IMR-90 (cell line): ENCODE measurements at regions not wholly inside any gene's neighbourhood (a gene's known extent, or its start where the extent isn't known, plus 50 kb on each side); places are given as distances from the start of the nearest gene placed in this dataset.
A peak's percentile ranks its signal among the peaks of the same experiment; 100 is the strongest.

ENCODE experiments used
- ATAC-seq: fragments of 200-7000 bp; cut with Tn5 transposase; 2 replicates; pipeline ENCODE4 v1.9.1; 2020; ENCODE audit warnings: low read depth, mild to moderate bottlenecking, moderate library complexity
- BruUV-seq: library from RNA; stranded (reverse); fragments of 400-500 nt; replicated peaks from 2 replicates; lab custom pipeline; 2021; lab: Mats Ljungman, UMichigan
- CTCF ChIA-PET: fragments of 300-600 bp; formaldehyde crosslinking; extraction: SDS; loops from one replicate; lab custom pipeline; 2021; ENCODE audit warnings: antibody characterized with exemption; lab: Yijun Ruan, JAX
- POLR2A ChIA-PET: fragments of 300-600 bp; sonication (Branson Sonifier 250); formaldehyde crosslinking; loops from one replicate; lab custom pipeline; 2022; ENCODE audit warnings: antibody characterized with exemption; ENCODE audit not compliant: unreplicated experiment; lab: Charles Lee
- DNase-seq: peaks from one replicate; pipeline ENCODE4 v3.0.0; 2013
- H2AFZ ChIP-seq: replicated peaks from 2 replicates; pipeline ENCODE3; 2013; ENCODE audit warnings: low read length, mild to moderate bottlenecking; ENCODE audit not compliant: poor library complexity
- H2AK5ac ChIP-seq: 2 replicates; pipeline ENCODE4 v1.6.1; 2013; ENCODE audit warnings: low read depth, low read length, inconsistent platforms
- H2AK9ac ChIP-seq: replicated peaks from 2 replicates; pipeline ENCODE3; 2013; ENCODE audit warnings: mild to moderate bottlenecking, low read depth, low read length, moderate library complexity; ENCODE audit not compliant: poor library complexity
- H2BK120ac ChIP-seq: 2 replicates; pipeline ENCODE4 v1.6.1; 2013; ENCODE audit warnings: low read depth, low read length, inconsistent platforms
- H2BK15ac ChIP-seq: 3 replicates; pipeline ENCODE4 v1.6.1; 2013; ENCODE audit warnings: low read depth, low read length, inconsistent platforms
- H2BK20ac ChIP-seq: 2 replicates; pipeline ENCODE4 v1.6.1; 2013; ENCODE audit warnings: low read depth, mild to moderate bottlenecking, inconsistent platforms, low read length, moderate library complexity
- H2BK5ac ChIP-seq: 2 replicates; pipeline ENCODE4 v1.6.1; 2013; ENCODE audit warnings: mild to moderate bottlenecking, low read depth, low read length, inconsistent platforms; ENCODE audit not compliant: poor library complexity, severe bottlenecking
- H3K14ac ChIP-seq: replicated peaks from 2 replicates; pipeline ENCODE4 v1.6.1; 2013; ENCODE audit warnings: low read depth, low read length, inconsistent platforms
- H3K18ac ChIP-seq: 2 replicates; pipeline ENCODE4 v1.6.1; 2013; ENCODE audit warnings: low read depth, low read length, control low read depth
- H3K23ac ChIP-seq: 2 replicates; pipeline ENCODE4 v1.6.1; 2013; ENCODE audit warnings: low read depth, low read length, inconsistent platforms
- H3K27ac ChIP-seq: 2 replicates; pipeline ENCODE4 v1.5.1; 2013; ENCODE audit warnings: mild to moderate bottlenecking, control low read depth, low read length; ENCODE audit not compliant: insufficient read depth
- H3K27me3 ChIP-seq: 2 replicates; pipeline ENCODE4 v1.6.1; 2013; ENCODE audit warnings: low read length; ENCODE audit not compliant: control insufficient read depth, insufficient read depth
- H3K36me3 ChIP-seq: 2 replicates; pipeline ENCODE4 v1.6.1; 2013; ENCODE audit warnings: low read length, mixed read lengths; ENCODE audit not compliant: control insufficient read depth, insufficient read depth
- H3K4ac ChIP-seq: 2 replicates; pipeline ENCODE4 v1.6.1; 2013; ENCODE audit warnings: low read depth, low read length, inconsistent platforms
- H3K4me1 ChIP-seq: 2 replicates; pipeline ENCODE4 v1.6.1; 2013; ENCODE audit warnings: low read length, mixed read lengths; ENCODE audit not compliant: control insufficient read depth, insufficient read depth
- H3K4me2 ChIP-seq: 2 replicates; pipeline ENCODE4 v1.6.1; 2013; ENCODE audit warnings: low read depth, mild to moderate bottlenecking, control low read depth, low read length, moderate library complexity
- H3K4me3 ChIP-seq: 2 replicates; pipeline ENCODE4 v1.5.1; 2013; ENCODE audit warnings: low read depth, mild to moderate bottlenecking, control low read depth, low read length, moderate library complexity; ENCODE audit not compliant: insufficient read depth
- H3K56ac ChIP-seq: 2 replicates; pipeline ENCODE4 v1.6.1; 2013; ENCODE audit warnings: low read length, inconsistent platforms; ENCODE audit not compliant: insufficient read depth; ENCODE audit errors: extremely low read depth
- H3K79me1 ChIP-seq, 2 experiments: 2 replicates each; pipeline ENCODE4 v1.6.1; 2013; ENCODE audit warnings: low read length in 2 of 2, inconsistent platforms in 1 of 2, low read depth in 1 of 2
- H3K9ac ChIP-seq: 2 replicates; pipeline ENCODE4 v1.6.1; 2013; ENCODE audit warnings: low read depth, low read length, control low read depth
- H3K9me1 ChIP-seq: 2 replicates; pipeline ENCODE4 v1.6.1; 2013; ENCODE audit warnings: low read length, inconsistent platforms; ENCODE audit not compliant: insufficient read depth
- H3K9me3 ChIP-seq: 2 replicates; pipeline ENCODE4 v1.6.1; 2013; ENCODE audit warnings: low read length; ENCODE audit not compliant: control insufficient read depth, insufficient read depth
- H4K20me1 ChIP-seq: 2 replicates; pipeline ENCODE4 v1.6.1; 2013; ENCODE audit warnings: low read length, inconsistent platforms; ENCODE audit not compliant: insufficient read depth
- H4K5ac ChIP-seq: 2 replicates; pipeline ENCODE4 v1.6.1; 2013; ENCODE audit warnings: mild to moderate bottlenecking, low read depth, low read length, control low read depth
- H4K8ac ChIP-seq, 2 experiments: 2 replicates each; pipeline ENCODE4 v1.6.1; 2013; ENCODE audit warnings: low read depth in 2 of 2, low read length in 2 of 2, control low read depth in 1 of 2, inconsistent platforms in 1 of 2
- H4K91ac ChIP-seq: 2 replicates; pipeline ENCODE4 v1.6.1; 2013; ENCODE audit warnings: low read depth, low read length, inconsistent platforms; ENCODE audit not compliant: insufficient read depth
- BHLHE40 ChIP-seq: fragments of 150-350 bp; IDR thresholded peaks from 2 replicates; pipeline ENCODE4 v1.6.1; 2016; ENCODE audit warnings: mild to moderate bottlenecking, low read depth, low read length
- CEBPB ChIP-seq: IDR thresholded peaks from 2 replicates; pipeline ENCODE4 v1.6.1; 2012; ENCODE audit warnings: low read depth, low read length, improper control_type of control experiment
- CHD1 ChIP-seq: IDR thresholded peaks from 2 replicates; pipeline ENCODE4 v1.6.1; 2012; ENCODE audit warnings: low read depth, low read length, improper control_type of control experiment
- ELK1 ChIP-seq: fragments of 150-350 bp; IDR thresholded peaks from 2 replicates; pipeline ENCODE4 v1.6.1; 2016; ENCODE audit warnings: low read depth, mild to moderate bottlenecking, low read length, moderate library complexity, borderline replicate concordance
- FOS ChIP-seq: fragments of 150-350 bp; IDR thresholded peaks from 2 replicates; pipeline ENCODE4 v1.6.1; 2016; ENCODE audit warnings: low read depth, low read length
- MAFK ChIP-seq: IDR thresholded peaks from 2 replicates; pipeline ENCODE4 v1.6.1; 2012; ENCODE audit warnings: low read depth, low read length, improper control_type of control experiment
- MAZ ChIP-seq: IDR thresholded peaks from 2 replicates; pipeline ENCODE4 v1.6.1; 2012; ENCODE audit warnings: low read depth, mild to moderate bottlenecking, low read length, improper control_type of control experiment, moderate library complexity, borderline replicate concordance
- MXI1 ChIP-seq: IDR thresholded peaks from 2 replicates; pipeline ENCODE4 v1.6.1; 2012; ENCODE audit warnings: low read depth, mild to moderate bottlenecking, low read length, moderate library complexity, borderline replicate concordance
- NFE2L2 ChIP-seq: fragments of 150-350 bp; IDR thresholded peaks from 2 replicates; pipeline ENCODE4 v1.6.1; 2016; ENCODE audit warnings: low read depth, mild to moderate bottlenecking, low read length
- POLR2A ChIP-seq: IDR thresholded peaks from 2 replicates; pipeline ENCODE4 v1.6.1; 2012; ENCODE audit warnings: mild to moderate bottlenecking, low read depth, low read length
- RAD21 ChIP-seq: IDR thresholded peaks from 2 replicates; pipeline ENCODE4 v1.6.1; 2012; ENCODE audit warnings: low read length, improper control_type of control experiment
- RCOR1 ChIP-seq: IDR thresholded peaks from 2 replicates; pipeline ENCODE4 v1.6.1; 2012; ENCODE audit warnings: mild to moderate bottlenecking, low read length, improper control_type of control experiment; ENCODE audit not compliant: insufficient replicate concordance
- RFX5 ChIP-seq: IDR thresholded peaks from 2 replicates; pipeline ENCODE4 v1.8.0; 2012; ENCODE audit warnings: low read depth, mild to moderate bottlenecking, low read length, moderate library complexity
- SMC3 ChIP-seq: fragments of 150-350 bp; IDR thresholded peaks from 2 replicates; pipeline ENCODE4 v1.6.1; 2016; ENCODE audit warnings: low read depth, mild to moderate bottlenecking, antibody characterized with exemption, low read length, moderate library complexity
- USF2 ChIP-seq: fragments of 150-350 bp; IDR thresholded peaks from 2 replicates; pipeline ENCODE4 v1.6.1; 2017; ENCODE audit warnings: mild to moderate bottlenecking, antibody characterized with exemption, low read length, low read depth
- WGBS, 2 experiments: methylation state at CpG; one replicate each; pipeline versions ENCODE4 v1.1.5 to v1.1.7; 2013; ENCODE audit warnings: missing lambda C conversion rate in 2 of 2; ENCODE audit not compliant: insufficient read length in 1 of 2; ENCODE audit errors: extremely low coverage in 2 of 2; 5-methylcytosine and 5-hydroxymethylcytosine counted together
- dilution Hi-C: fragments of 300-500 bp; cut with HindIII; formaldehyde crosslinking; loops from one replicate; pipeline ENCODE4 v1.14.3; 2018; ENCODE audit warnings: low sequenced_read_pairs; ENCODE audit not compliant: unreplicated experiment
- in situ Hi-C: fragments of 300-500 bp; cut with MboI; formaldehyde crosslinking; loops from 3 replicates; pipeline ENCODE4 v1.14.3; 2019; ENCODE audit warnings: low sequenced_read_pairs, inconsistent platforms, mixed read lengths
- intact Hi-C: fragments of 100-400 bp; cut with micrococcal nuclease; formaldehyde crosslinking; loops from 2 replicates; pipeline ENCODE4 v1.10.0; 2022
- TF ChIP-seq, protein P1 (sequence below): conservative IDR thresholded peaks from 2 replicates; pipeline ENCODE4 v1.5.1; 2012; ENCODE audit warnings: mild to moderate bottlenecking, low read depth, low read length, improper control_type of control experiment

- no peak overlapping the region for H3K56ac ChIP-seq
- TF ChIP-seq RCOR1 (peak; percentile 29), CHD1 (no peak), NFE2L2 (no peak), FOS (peak; percentile 31; the same call in 1 of the 2 replicates), POLR2A (no peak), MXI1 (no peak), RAD21 (no peak), ELK1 (no peak), RFX5 (no peak), SMC3 (no peak), BHLHE40 (no peak), USF2 (no peak), CEBPB (peak; percentile 79), MAFK (no peak), MAZ (no peak)
- TF ChIP-seq, protein P1, sequence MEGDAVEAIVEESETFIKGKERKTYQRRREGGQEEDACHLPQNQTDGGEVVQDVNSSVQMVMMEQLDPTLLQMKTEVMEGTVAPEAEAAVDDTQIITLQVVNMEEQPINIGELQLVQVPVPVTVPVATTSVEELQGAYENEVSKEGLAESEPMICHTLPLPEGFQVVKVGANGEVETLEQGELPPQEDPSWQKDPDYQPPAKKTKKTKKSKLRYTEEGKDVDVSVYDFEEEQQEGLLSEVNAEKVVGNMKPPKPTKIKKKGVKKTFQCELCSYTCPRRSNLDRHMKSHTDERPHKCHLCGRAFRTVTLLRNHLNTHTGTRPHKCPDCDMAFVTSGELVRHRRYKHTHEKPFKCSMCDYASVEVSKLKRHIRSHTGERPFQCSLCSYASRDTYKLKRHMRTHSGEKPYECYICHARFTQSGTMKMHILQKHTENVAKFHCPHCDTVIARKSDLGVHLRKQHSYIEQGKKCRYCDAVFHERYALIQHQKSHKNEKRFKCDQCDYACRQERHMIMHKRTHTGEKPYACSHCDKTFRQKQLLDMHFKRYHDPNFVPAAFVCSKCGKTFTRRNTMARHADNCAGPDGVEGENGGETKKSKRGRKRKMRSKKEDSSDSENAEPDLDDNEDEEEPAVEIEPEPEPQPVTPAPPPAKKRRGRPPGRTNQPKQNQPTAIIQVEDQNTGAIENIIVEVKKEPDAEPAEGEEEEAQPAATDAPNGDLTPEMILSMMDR = no peak
- H3K4me1 ChIP-seq = peaks cover 7% of the 10 kb centered on the region
- H2AK5ac ChIP-seq = peak overlapping the region; percentile 51
- no peaks in the 10 kb centered on the region for H3K79me1 ChIP-seq
- intact Hi-C loops = loop anchor here (5.0 kb wide), 1 partner anchor 47 kb away; no protein-coding TSS in a partner anchor
- BruUV-seq = no TSS peak
- H3K4ac ChIP-seq = peak overlapping the region; percentile 53
- H3K23ac ChIP-seq = peak overlapping the region; percentile 55
- H4K20me1 ChIP-seq = no peaks in the 10 kb centered on the region
- no peak overlapping the region for H4K5ac ChIP-seq
- no peak overlapping the region for H2AFZ ChIP-seq
- ChIA-PET POLR2A (no interaction called here), CTCF (no interaction called here)
- H3K4me3 ChIP-seq = no peak overlapping the region
- H2BK120ac ChIP-seq = peak overlapping the region; percentile 65
- DNase-seq = peak; percentile 72
- no peak overlapping the region for H3K4me2 ChIP-seq
- dilution Hi-C loops = no loop called here
- peak overlapping the region; percentile 29 for H3K18ac ChIP-seq
- H2AK9ac ChIP-seq = no peak overlapping the region
- H3K9me3 ChIP-seq = 0 out of 2 replicates have a peak, but pooled peaks cover 3% of the 10 kb centered on the region
- peak; percentile 69 for ATAC-seq
- no peaks in the 10 kb centered on the region for H3K36me3 ChIP-seq
- in situ Hi-C loops = no loop called here
- H4K91ac ChIP-seq = peak overlapping the region; percentile 65
- peak overlapping the region in 1 of 2 experiments; percentile 14; a peak in 1 of 4 replicates for H4K8ac ChIP-seq
- peak overlapping the region; percentile 23; the same call in 1 of the 2 replicates for H3K27ac ChIP-seq
- peak overlapping the region; percentile 34 for H3K14ac ChIP-seq
- H2BK20ac ChIP-seq = peak overlapping the region; percentile 71
- peak overlapping the region; percentile 53; the same call in 1 of the 3 replicates for H2BK15ac ChIP-seq
- H3K27me3 ChIP-seq = no peaks in the 10 kb centered on the region
- no CpG with 5 or more reads among the region's 4 CpGs for WGBS, 2 experiments
- 0 out of 2 replicates have a peak, but pooled peaks cover 10% of the 10 kb centered on the region for H3K9me1 ChIP-seq
- no peak overlapping the region for H3K9ac ChIP-seq
- H2BK5ac ChIP-seq = no peak overlapping the region
These were observed 550.7 kb downstream of the INSC start for GRCh38 chr11:15665368-15665871.
